K562 (cell line): ENCODE measurements at regions not wholly inside any gene's neighbourhood (a gene's known extent, or its start where the extent isn't known, plus 50 kb on each side); places are given as distances from the start of the nearest gene placed in this dataset.

ENCODE experiments used
- EP300 ChIP-seq: IDR thresholded peaks from 2 replicates; pipeline ENCODE4 v1.6.1; 2012; ENCODE audit warnings: low read length, improper control_type of control experiment
- ESRRB ChIP-seq: fragments of 250-450 bp; sonication (Bioruptor Pico); IDR thresholded peaks from 2 replicates; pipeline ENCODE4 v1.5.0; 2020; ENCODE audit warnings: mild to moderate bottlenecking, moderate library complexity, borderline replicate concordance
- EZH2 ChIP-seq: IDR thresholded peaks from 2 replicates; pipeline ENCODE4 v1.6.1; 2012; ENCODE audit warnings: low read depth, mild to moderate bottlenecking, inconsistent platforms, low read length, borderline replicate concordance
- HNRNPL ChIP-seq: fragments of 200-400 bp; formaldehyde crosslinking; IDR thresholded peaks from 2 replicates; pipeline ENCODE4 v1.6.1; 2017; ENCODE audit warnings: low read depth, mild to moderate bottlenecking, low read length
- NEUROD1 ChIP-seq: fragments of 150-350 bp; IDR thresholded peaks from 2 replicates; pipeline ENCODE4 v1.6.1; 2014; ENCODE audit warnings: borderline replicate concordance, low read length, low read depth; ENCODE audit not compliant: partially characterized antibody
- TAF1 ChIP-seq: IDR thresholded peaks from 2 replicates; pipeline ENCODE4 v1.6.1; 2011; ENCODE audit warnings: mild to moderate bottlenecking, low read length, moderate library complexity; ENCODE audit not compliant: insufficient read depth, control insufficient read depth, severe bottlenecking; ENCODE audit errors: extremely low read depth
- ZEB2 ChIP-seq: fragments of 450-650 bp; IDR thresholded peaks from 2 replicates; pipeline ENCODE4 v1.6.1; 2016
- ZNF146 ChIP-seq: IDR thresholded peaks from one replicate; pipeline ENCODE4 v1.6.1; 2018; ENCODE audit warnings: missing compliant biosample characterization; ENCODE audit not compliant: unreplicated experiment
- TF ChIP-seq, protein P1 (sequence below), 3 experiments: IDR thresholded peaks in 2 of 3; conservative IDR thresholded peaks in 1 of 3; 2 replicates each; pipeline ENCODE4 v1.5.1; 2011 to 2012; ENCODE audit warnings: low read length in 3 of 3, mild to moderate bottlenecking in 3 of 3, control low read depth in 2 of 3, improper control_type of control experiment in 1 of 3, inconsistent platforms in 1 of 3, low read depth in 1 of 3, mixed read lengths in 1 of 3, moderate library complexity in 1 of 3; ENCODE audit not compliant: insufficient read depth in 2 of 3
- TF ChIP-seq, protein P2 (sequence below): sonication (generic); formaldehyde crosslinking; IDR thresholded peaks from 2 replicates; pipeline ENCODE4 v1.8.0; 2022; ENCODE audit warnings: missing genetic modification reagents, mild to moderate bottlenecking, borderline replicate concordance
- TF ChIP-seq, protein P3 (sequence below), 2 experiments: fragments of 450-650 bp; formaldehyde crosslinking in 1 of 2; IDR thresholded peaks; 2 replicates each; pipeline versions ENCODE4 v1.4.0 to v1.6.1; 2014 to 2020; ENCODE audit warnings: mild to moderate bottlenecking in 2 of 2, borderline replicate concordance in 1 of 2, low read depth in 1 of 2
- TF ChIP-seq, protein P4 (sequence below): fragments of 450-650 bp; formaldehyde crosslinking; IDR thresholded peaks from 2 replicates; pipeline ENCODE4 v1.4.0; 2020; ENCODE audit warnings: mild to moderate bottlenecking, moderate library complexity
- TF ChIP-seq, protein P5 (sequence below): sonication (generic); formaldehyde crosslinking; IDR thresholded peaks from 2 replicates; pipeline ENCODE4 v1.8.1; 2022; ENCODE audit warnings: missing genetic modification reagents
- TF ChIP-seq, protein P6 (sequence below): fragments of 250-450 bp; sonication (Bioruptor Pico); IDR thresholded peaks from 2 replicates; pipeline ENCODE4 v1.4.0; 2020; ENCODE audit warnings: mild to moderate bottlenecking

DNA sequence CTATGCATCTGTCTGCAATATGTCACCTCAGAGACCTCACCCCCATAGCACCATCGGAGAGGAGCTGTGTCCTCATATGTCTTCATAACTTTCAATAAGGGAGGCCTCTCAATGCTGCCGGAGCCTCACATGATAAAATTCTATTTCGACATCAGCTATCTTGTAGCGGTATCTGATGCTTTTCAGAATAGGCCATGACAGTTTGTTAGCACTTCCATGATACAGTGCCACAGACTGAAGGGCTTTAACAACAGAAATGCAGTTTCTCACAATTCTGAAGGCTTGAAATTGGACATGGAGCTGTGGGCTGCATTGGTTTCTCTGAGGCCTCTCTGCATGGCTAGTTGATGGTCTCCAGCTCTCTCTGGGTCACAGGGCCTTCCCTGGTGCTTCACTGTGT lies 125.0 kb upstream of the PZP start:
- TF ChIP-seq TAF1 (no peak), HNRNPL (no peak), EP300 (no peak), ZEB2 (no peak), EZH2 (no peak), NEUROD1 (no peak), ESRRB (CRISPR knock-in tag) (no peak), ZNF146 (CRISPR knock-in tag) (no peak)
- TF ChIP-seq, protein P1, sequence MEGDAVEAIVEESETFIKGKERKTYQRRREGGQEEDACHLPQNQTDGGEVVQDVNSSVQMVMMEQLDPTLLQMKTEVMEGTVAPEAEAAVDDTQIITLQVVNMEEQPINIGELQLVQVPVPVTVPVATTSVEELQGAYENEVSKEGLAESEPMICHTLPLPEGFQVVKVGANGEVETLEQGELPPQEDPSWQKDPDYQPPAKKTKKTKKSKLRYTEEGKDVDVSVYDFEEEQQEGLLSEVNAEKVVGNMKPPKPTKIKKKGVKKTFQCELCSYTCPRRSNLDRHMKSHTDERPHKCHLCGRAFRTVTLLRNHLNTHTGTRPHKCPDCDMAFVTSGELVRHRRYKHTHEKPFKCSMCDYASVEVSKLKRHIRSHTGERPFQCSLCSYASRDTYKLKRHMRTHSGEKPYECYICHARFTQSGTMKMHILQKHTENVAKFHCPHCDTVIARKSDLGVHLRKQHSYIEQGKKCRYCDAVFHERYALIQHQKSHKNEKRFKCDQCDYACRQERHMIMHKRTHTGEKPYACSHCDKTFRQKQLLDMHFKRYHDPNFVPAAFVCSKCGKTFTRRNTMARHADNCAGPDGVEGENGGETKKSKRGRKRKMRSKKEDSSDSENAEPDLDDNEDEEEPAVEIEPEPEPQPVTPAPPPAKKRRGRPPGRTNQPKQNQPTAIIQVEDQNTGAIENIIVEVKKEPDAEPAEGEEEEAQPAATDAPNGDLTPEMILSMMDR (IDR thresholded peaks at IDR 0.05 in 2 of 3, conservative IDR thresholded peaks at IDR 0.05 in 1 of 3; ENCODE audit: insufficient read depth in 2 of 3, low read depth in 1 of 3, low read length in 3 of 3) = no peak
- TF ChIP-seq, protein P2, sequence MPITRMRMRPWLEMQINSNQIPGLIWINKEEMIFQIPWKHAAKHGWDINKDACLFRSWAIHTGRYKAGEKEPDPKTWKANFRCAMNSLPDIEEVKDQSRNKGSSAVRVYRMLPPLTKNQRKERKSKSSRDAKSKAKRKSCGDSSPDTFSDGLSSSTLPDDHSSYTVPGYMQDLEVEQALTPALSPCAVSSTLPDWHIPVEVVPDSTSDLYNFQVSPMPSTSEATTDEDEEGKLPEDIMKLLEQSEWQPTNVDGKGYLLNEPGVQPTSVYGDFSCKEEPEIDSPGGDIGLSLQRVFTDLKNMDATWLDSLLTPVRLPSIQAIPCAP (CRISPR knock-in tag) = no peak
- TF ChIP-seq, protein P3, sequence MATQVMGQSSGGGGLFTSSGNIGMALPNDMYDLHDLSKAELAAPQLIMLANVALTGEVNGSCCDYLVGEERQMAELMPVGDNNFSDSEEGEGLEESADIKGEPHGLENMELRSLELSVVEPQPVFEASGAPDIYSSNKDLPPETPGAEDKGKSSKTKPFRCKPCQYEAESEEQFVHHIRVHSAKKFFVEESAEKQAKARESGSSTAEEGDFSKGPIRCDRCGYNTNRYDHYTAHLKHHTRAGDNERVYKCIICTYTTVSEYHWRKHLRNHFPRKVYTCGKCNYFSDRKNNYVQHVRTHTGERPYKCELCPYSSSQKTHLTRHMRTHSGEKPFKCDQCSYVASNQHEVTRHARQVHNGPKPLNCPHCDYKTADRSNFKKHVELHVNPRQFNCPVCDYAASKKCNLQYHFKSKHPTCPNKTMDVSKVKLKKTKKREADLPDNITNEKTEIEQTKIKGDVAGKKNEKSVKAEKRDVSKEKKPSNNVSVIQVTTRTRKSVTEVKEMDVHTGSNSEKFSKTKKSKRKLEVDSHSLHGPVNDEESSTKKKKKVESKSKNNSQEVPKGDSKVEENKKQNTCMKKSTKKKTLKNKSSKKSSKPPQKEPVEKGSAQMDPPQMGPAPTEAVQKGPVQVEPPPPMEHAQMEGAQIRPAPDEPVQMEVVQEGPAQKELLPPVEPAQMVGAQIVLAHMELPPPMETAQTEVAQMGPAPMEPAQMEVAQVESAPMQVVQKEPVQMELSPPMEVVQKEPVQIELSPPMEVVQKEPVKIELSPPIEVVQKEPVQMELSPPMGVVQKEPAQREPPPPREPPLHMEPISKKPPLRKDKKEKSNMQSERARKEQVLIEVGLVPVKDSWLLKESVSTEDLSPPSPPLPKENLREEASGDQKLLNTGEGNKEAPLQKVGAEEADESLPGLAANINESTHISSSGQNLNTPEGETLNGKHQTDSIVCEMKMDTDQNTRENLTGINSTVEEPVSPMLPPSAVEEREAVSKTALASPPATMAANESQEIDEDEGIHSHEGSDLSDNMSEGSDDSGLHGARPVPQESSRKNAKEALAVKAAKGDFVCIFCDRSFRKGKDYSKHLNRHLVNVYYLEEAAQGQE (IDR thresholded peaks at IDR 0.05; ENCODE audit: borderline replicate concordance) = no peak
- TF ChIP-seq, protein P3 (CRISPR knock-in tag; IDR thresholded peaks at IDR 0.05; ENCODE audit: low read depth) = no peak
- TF ChIP-seq, protein P4, sequence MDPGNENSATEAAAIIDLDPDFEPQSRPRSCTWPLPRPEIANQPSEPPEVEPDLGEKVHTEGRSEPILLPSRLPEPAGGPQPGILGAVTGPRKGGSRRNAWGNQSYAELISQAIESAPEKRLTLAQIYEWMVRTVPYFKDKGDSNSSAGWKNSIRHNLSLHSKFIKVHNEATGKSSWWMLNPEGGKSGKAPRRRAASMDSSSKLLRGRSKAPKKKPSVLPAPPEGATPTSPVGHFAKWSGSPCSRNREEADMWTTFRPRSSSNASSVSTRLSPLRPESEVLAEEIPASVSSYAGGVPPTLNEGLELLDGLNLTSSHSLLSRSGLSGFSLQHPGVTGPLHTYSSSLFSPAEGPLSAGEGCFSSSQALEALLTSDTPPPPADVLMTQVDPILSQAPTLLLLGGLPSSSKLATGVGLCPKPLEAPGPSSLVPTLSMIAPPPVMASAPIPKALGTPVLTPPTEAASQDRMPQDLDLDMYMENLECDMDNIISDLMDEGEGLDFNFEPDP (CRISPR knock-in tag) = no peak
- TF ChIP-seq, protein P5, sequence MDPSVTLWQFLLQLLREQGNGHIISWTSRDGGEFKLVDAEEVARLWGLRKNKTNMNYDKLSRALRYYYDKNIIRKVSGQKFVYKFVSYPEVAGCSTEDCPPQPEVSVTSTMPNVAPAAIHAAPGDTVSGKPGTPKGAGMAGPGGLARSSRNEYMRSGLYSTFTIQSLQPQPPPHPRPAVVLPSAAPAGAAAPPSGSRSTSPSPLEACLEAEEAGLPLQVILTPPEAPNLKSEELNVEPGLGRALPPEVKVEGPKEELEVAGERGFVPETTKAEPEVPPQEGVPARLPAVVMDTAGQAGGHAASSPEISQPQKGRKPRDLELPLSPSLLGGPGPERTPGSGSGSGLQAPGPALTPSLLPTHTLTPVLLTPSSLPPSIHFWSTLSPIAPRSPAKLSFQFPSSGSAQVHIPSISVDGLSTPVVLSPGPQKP = no peak
- TF ChIP-seq, protein P6, sequence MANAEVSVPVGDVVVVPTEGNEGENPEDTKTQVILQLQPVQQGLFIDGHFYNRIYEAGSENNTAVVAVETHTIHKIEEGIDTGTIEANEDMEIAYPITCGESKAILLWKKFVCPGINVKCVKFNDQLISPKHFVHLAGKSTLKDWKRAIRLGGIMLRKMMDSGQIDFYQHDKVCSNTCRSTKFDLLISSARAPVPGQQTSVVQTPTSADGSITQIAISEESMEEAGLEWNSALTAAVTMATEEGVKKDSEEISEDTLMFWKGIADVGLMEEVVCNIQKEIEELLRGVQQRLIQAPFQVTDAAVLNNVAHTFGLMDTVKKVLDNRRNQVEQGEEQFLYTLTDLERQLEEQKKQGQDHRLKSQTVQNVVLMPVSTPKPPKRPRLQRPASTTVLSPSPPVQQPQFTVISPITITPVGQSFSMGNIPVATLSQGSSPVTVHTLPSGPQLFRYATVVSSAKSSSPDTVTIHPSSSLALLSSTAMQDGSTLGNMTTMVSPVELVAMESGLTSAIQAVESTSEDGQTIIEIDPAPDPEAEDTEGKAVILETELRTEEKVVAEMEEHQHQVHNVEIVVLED (CRISPR knock-in tag) = no peak
